ENCODE measurements at regions not wholly inside any gene's neighbourhood (a gene's known extent, or its start where the extent isn't known, plus 50 kb on each side); places are given as distances from the start of the nearest gene placed in this dataset.

DNA sequence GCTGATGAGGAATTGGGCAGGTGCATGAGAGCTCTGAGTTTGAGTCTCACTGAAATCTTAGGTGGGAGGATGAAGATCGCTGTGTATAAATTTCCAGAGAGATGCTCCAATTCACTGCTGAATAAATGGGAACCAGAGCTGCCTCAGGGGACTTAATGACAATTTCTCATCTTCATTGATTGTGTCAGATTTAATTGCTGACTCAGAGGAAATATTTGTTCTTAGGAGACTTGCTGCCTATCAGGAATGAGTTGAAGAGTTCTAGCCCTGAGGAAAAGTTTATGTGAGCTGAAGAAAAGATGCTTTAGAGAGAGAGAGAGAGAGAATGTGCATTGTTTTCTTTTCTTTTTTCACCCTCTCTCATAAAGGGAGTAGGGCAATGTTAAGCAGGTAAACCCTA is 827.5 kb upstream of the WWC1 start:
- DNase-seq (ENCODE audit: insufficient read length, low spot score, missing footprints), result no peak
- Histone ChIP-seq H3K27me3 (ENCODE audit: insufficient read depth, low read length) (no peaks in the 10 kb centered on the region), H3K9me3 (ENCODE audit: low read depth, low read length) (peaks cover 2% of the 10 kb centered on the region), H3K36me3 (ENCODE audit: insufficient read depth, low read length) (no peaks in the 10 kb centered on the region), H4K20me1 (ENCODE audit: insufficient read depth, low read length) (no peaks in the 10 kb centered on the region), H3K27ac (ENCODE audit: low read depth, low read length) (no peak overlapping the region), H3K4me3 (ENCODE audit: insufficient read depth, low read length) (no peak overlapping the region), H3K4me2 (ENCODE audit: insufficient read depth, low read length) (no peak overlapping the region), H2AFZ (ENCODE audit: low read length) (no peak overlapping the region), H3K4me1 (ENCODE audit: insufficient read depth, low read length) (no peaks in the 10 kb centered on the region), H3K79me2 (ENCODE audit: insufficient read depth, low read length) (no peaks in the 10 kb centered on the region)
- TF ChIP-seq, protein P1, sequence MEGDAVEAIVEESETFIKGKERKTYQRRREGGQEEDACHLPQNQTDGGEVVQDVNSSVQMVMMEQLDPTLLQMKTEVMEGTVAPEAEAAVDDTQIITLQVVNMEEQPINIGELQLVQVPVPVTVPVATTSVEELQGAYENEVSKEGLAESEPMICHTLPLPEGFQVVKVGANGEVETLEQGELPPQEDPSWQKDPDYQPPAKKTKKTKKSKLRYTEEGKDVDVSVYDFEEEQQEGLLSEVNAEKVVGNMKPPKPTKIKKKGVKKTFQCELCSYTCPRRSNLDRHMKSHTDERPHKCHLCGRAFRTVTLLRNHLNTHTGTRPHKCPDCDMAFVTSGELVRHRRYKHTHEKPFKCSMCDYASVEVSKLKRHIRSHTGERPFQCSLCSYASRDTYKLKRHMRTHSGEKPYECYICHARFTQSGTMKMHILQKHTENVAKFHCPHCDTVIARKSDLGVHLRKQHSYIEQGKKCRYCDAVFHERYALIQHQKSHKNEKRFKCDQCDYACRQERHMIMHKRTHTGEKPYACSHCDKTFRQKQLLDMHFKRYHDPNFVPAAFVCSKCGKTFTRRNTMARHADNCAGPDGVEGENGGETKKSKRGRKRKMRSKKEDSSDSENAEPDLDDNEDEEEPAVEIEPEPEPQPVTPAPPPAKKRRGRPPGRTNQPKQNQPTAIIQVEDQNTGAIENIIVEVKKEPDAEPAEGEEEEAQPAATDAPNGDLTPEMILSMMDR (IDR thresholded peaks at IDR 0.05; ENCODE audit: extremely low read depth, low read depth, low read length), result no peak

DNA sequence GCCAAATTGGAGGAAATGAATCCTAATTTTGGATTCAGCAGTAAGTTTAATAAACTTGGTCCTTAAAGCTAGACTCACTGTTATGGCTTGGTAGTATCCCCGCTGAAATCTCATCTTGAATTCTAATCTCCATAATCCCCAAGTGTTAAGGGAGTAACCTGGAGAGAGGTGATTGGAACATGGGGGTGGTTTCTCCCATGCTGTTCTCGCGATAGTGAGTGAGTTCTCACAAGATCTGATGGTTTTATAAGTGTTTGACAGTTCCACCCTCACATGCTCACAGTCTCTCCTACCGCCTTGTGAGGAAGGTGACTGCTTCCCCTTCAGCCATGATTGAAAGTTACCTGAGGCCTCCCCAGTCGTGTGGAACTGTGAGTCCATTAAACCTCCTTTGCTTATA is 824.5 kb upstream of the WWC1 start:
- no peak for DNase-seq (ENCODE audit: insufficient read length, low spot score, missing footprints)
- H2AFZ ChIP-seq (ENCODE audit: low read length), result no peak overlapping the region
- TF ChIP-seq, protein P1 (IDR thresholded peaks at IDR 0.05; ENCODE audit: extremely low read depth, low read depth, low read length), result no peak

DNA sequence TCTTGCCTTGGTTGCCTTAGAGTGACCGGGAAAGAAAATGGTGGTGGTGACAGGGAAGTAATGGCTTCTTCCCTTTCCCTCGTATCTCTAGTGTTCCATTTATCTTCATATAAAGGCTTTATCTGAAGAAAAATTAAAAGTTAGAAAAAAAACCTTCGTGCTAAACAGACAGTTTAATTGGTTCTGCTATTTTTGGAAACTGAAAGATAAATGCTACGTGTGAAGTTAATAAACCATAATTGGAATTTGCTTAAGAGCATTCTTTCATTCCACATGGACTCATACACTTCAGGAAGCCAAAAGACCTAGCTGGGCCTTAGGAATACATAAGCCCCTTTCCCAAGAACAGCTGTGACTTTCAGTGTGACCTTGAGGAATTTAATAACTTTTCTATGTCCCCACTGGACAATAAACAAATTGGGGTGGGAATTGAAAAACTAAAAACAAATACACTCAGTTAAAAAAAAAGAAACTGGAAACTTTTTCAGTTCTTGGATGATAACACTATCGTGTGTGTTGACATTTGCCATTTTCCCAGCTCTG is 818.8 kb upstream of the WWC1 start:
- DNase-seq (ENCODE audit: insufficient read length, low spot score, missing footprints), result no peak
- no peaks in the 10 kb centered on the region for H3K4me1 ChIP-seq (ENCODE audit: insufficient read depth, low read length)

More for the DNA sequence above, 824.5 kb upstream of the WWC1 start:
- Histone ChIP-seq H3K4me2 (ENCODE audit: insufficient read depth, low read length) (no peak overlapping the region), H4K20me1 (ENCODE audit: insufficient read depth, low read length) (no peaks in the 10 kb centered on the region), H3K36me3 (ENCODE audit: insufficient read depth, low read length) (no peaks in the 10 kb centered on the region), H3K27ac (ENCODE audit: low read depth, low read length) (no peak overlapping the region), H3K79me2 (ENCODE audit: insufficient read depth, low read length) (no peaks in the 10 kb centered on the region), H3K9me3 (ENCODE audit: low read depth, low read length) (peaks cover 2% of the 10 kb centered on the region), H3K27me3 (ENCODE audit: insufficient read depth, low read length) (no peaks in the 10 kb centered on the region), H3K4me3 (ENCODE audit: insufficient read depth, low read length) (no peak overlapping the region), H3K4me1 (ENCODE audit: insufficient read depth, low read length) (no peaks in the 10 kb centered on the region)

DNA sequence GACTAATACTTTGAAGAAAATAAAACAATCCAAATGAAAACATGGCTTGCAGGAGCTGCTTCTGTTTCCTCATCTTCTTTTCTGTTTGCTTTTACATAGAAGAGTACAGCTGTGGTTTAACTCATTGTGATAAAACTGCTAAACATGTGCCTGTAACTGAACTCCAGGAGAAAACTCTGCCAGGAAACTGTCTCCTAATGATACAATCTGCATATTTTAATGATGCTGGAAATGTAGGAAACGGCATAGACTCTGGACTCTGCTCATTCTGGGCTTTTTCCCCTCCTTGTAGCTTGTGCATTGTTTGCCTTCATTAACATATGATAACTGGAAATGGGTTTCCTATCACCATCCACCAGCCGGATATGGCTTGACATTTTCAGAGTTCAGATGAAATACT is 813.3 kb upstream of the WWC1 start:
- Histone ChIP-seq H3K27ac (ENCODE audit: low read depth, low read length) (no peak overlapping the region), H2AFZ (ENCODE audit: low read length) (no peak overlapping the region), H4K20me1 (ENCODE audit: insufficient read depth, low read length) (no peaks in the 10 kb centered on the region), H3K27me3 (ENCODE audit: insufficient read depth, low read length) (no peaks in the 10 kb centered on the region), H3K9me3 (ENCODE audit: low read depth, low read length) (no peaks in the 10 kb centered on the region), H3K4me1 (ENCODE audit: insufficient read depth, low read length) (no peaks in the 10 kb centered on the region), H3K4me2 (ENCODE audit: insufficient read depth, low read length) (no peak overlapping the region), H3K79me2 (ENCODE audit: insufficient read depth, low read length) (no peaks in the 10 kb centered on the region), H3K4me3 (ENCODE audit: insufficient read depth, low read length) (no peak overlapping the region), H3K36me3 (ENCODE audit: insufficient read depth, low read length) (no peaks in the 10 kb centered on the region)
- no peak for DNase-seq (ENCODE audit: insufficient read length, low spot score, missing footprints)
- TF ChIP-seq, protein P1 (IDR thresholded peaks at IDR 0.05; ENCODE audit: extremely low read depth, low read depth, low read length), result no peak

More for the DNA sequence above, 818.8 kb upstream of the WWC1 start:
- H3K9me3 ChIP-seq (ENCODE audit: low read depth, low read length), result no peaks in the 10 kb centered on the region
- H3K79me2 ChIP-seq (ENCODE audit: insufficient read depth, low read length), result no peaks in the 10 kb centered on the region
- H3K4me2 ChIP-seq (ENCODE audit: insufficient read depth, low read length), result no peak overlapping the region
- no peak overlapping the region for H2AFZ ChIP-seq (ENCODE audit: low read length)
- no peak overlapping the region for H3K27ac ChIP-seq (ENCODE audit: low read depth, low read length)
- TF ChIP-seq, protein P1 (IDR thresholded peaks at IDR 0.05; ENCODE audit: extremely low read depth, low read depth, low read length), result no peak
- no peaks in the 10 kb centered on the region for H3K27me3 ChIP-seq (ENCODE audit: insufficient read depth, low read length)
- no peaks in the 10 kb centered on the region for H3K36me3 ChIP-seq (ENCODE audit: insufficient read depth, low read length)
- no peaks in the 10 kb centered on the region for H4K20me1 ChIP-seq (ENCODE audit: insufficient read depth, low read length)
- H3K4me3 ChIP-seq (ENCODE audit: insufficient read depth, low read length), result no peak overlapping the region
